HEK293 (cell line): ENCODE measurements at regions not wholly inside any gene's neighbourhood (a gene's known extent, or its start where the extent isn't known, plus 50 kb on each side); places are given as distances from the start of the nearest gene placed in this dataset.

Experiments
- CTCF ChIA-PET: fragments of 350-600 bp; formaldehyde crosslinking; extraction: SDS; loops from one replicate; lab custom pipeline; 2021; ENCODE audit warnings: antibody characterized with exemption; lab: Yijun Ruan, JAX
- POLR2A ChIA-PET: fragments of 300-600 bp; formaldehyde crosslinking; extraction: SDS; loops from one replicate; lab custom pipeline; 2020; ENCODE audit warnings: antibody characterized with exemption, inconsistent platforms; lab: Yijun Ruan, JAX
- H3K27ac ChIP-seq: fragments of 200-500 bp; sonication (Bioruptor generic); 2 replicates; pipeline ENCODE4 v1.5.1; 2014; ENCODE audit warnings: low read depth, low read length, control low read depth, inconsistent platforms; ENCODE audit errors: extremely low read depth
- H3K36me3 ChIP-seq, 2 experiments: fragments of 200-500 bp in 1 of 2; sonication (Bioruptor generic) in 1 of 2; 1 replicate in 1 of 2; 2 replicates in 1 of 2; pipeline ENCODE4 v1.5.1; 2014 to 2017; ENCODE audit warnings: inconsistent platforms in 2 of 2, low read length in 2 of 2; ENCODE audit not compliant: control insufficient read depth in 2 of 2, insufficient read depth in 1 of 2
- H3K4me1 ChIP-seq: fragments of 200-500 bp; sonication (Bioruptor generic); 2 replicates; pipeline ENCODE4 v1.5.1; 2014; ENCODE audit warnings: mild to moderate bottlenecking, low read length, inconsistent platforms; ENCODE audit not compliant: control insufficient read depth, insufficient read depth
- H3K4me3 ChIP-seq: 2 replicates; pipeline ENCODE4 v1.5.1; 2011; ENCODE audit warnings: low read depth, mild to moderate bottlenecking, control low read depth, low read length, moderate library complexity
- H3K9me3 ChIP-seq: fragments of 200-500 bp; sonication (Bioruptor generic); 2 replicates; pipeline ENCODE4 v1.5.1; 2014; ENCODE audit warnings: low read depth, low read length, inconsistent platforms; ENCODE audit not compliant: control insufficient read depth, insufficient read depth
- EGR2 ChIP-seq: fragments of 450-650 bp; formaldehyde crosslinking; IDR thresholded peaks from 2 replicates; pipeline ENCODE4 v1.5.1; 2016; ENCODE audit warnings: low read depth, missing biosample characterization, missing genetic modification characterization
- GFI1B ChIP-seq: fragments of 450-650 bp; formaldehyde crosslinking; IDR thresholded peaks from 2 replicates; pipeline ENCODE4 v1.5.1; 2016; ENCODE audit warnings: missing biosample characterization, missing genetic modification characterization
- KLF10 ChIP-seq: fragments of 450-650 bp; IDR thresholded peaks from 2 replicates; pipeline ENCODE4 v1.5.1; 2018; ENCODE audit warnings: missing biosample characterization, mild to moderate bottlenecking, missing genetic modification characterization
- KLF17 ChIP-seq: fragments of 450-650 bp; formaldehyde crosslinking; IDR thresholded peaks from 2 replicates; pipeline ENCODE4 v1.5.1; 2016; ENCODE audit warnings: missing biosample characterization, missing genetic modification characterization
- SP7 ChIP-seq: fragments of 450-650 bp; formaldehyde crosslinking; IDR thresholded peaks from 2 replicates; pipeline ENCODE4 v1.5.1; 2016; ENCODE audit warnings: missing biosample characterization, missing genetic modification characterization
- YY2 ChIP-seq: fragments of 450-650 bp; formaldehyde crosslinking; IDR thresholded peaks from 2 replicates; pipeline ENCODE4 v1.5.1; 2016; ENCODE audit warnings: missing biosample characterization, missing genetic modification characterization
- ZBTB26 ChIP-seq: fragments of 450-650 bp; formaldehyde crosslinking; optimal IDR thresholded peaks from 2 replicates; pipeline ENCODE3; 2016; ENCODE audit warnings: missing biosample characterization, mild to moderate bottlenecking, missing genetic modification characterization
- ZNF133 ChIP-seq: fragments of 450-650 bp; formaldehyde crosslinking; IDR thresholded peaks from 2 replicates; pipeline ENCODE4 v1.5.1; 2016; ENCODE audit warnings: missing biosample characterization, missing genetic modification characterization
- ZNF155 ChIP-seq: fragments of 450-650 bp; formaldehyde crosslinking; IDR thresholded peaks from 2 replicates; pipeline ENCODE4 v1.5.1; 2016; ENCODE audit warnings: missing biosample characterization, missing genetic modification characterization
- ZNF350 ChIP-seq: fragments of 450-650 bp; formaldehyde crosslinking; IDR thresholded peaks from 2 replicates; pipeline ENCODE4 v1.5.0; 2017; ENCODE audit warnings: missing biosample characterization, mild to moderate bottlenecking, missing genetic modification characterization
- ZNF391 ChIP-seq: fragments of 450-650 bp; formaldehyde crosslinking; IDR thresholded peaks from 2 replicates; pipeline ENCODE4 v1.5.1; 2016; ENCODE audit warnings: low read depth, missing biosample characterization, missing genetic modification characterization, borderline replicate concordance
- ZNF404 ChIP-seq: fragments of 450-650 bp; formaldehyde crosslinking; IDR thresholded peaks from 2 replicates; pipeline ENCODE4 v1.5.1; 2017; ENCODE audit warnings: missing biosample characterization, missing genetic modification characterization
- ZNF433 ChIP-seq: fragments of 450-650 bp; formaldehyde crosslinking; IDR thresholded peaks from 2 replicates; pipeline ENCODE4 v1.5.1; 2016; ENCODE audit warnings: missing biosample characterization, missing genetic modification characterization, low read depth
- ZNF48 ChIP-seq: fragments of 450-650 bp; formaldehyde crosslinking; IDR thresholded peaks from 2 replicates; pipeline ENCODE4 v1.5.1; 2016; ENCODE audit warnings: missing biosample characterization, missing genetic modification characterization
- ZNF677 ChIP-seq: fragments of 450-650 bp; IDR thresholded peaks from 2 replicates; pipeline ENCODE4 v1.5.0; 2018; ENCODE audit warnings: missing biosample characterization, mild to moderate bottlenecking, missing genetic modification characterization, moderate library complexity
- ZSCAN18 ChIP-seq: fragments of 450-650 bp; formaldehyde crosslinking; IDR thresholded peaks from 2 replicates; pipeline ENCODE4 v1.5.1; 2016; ENCODE audit warnings: missing biosample characterization, missing genetic modification characterization
- TF ChIP-seq, protein P1 (sequence below): fragments of 450-650 bp; formaldehyde crosslinking; IDR thresholded peaks from 2 replicates; pipeline ENCODE4 v1.5.1; 2016; ENCODE audit warnings: missing biosample characterization, missing genetic modification characterization

GRCh38 chr12:115325858-115326257, 641.9 kb upstream of the TBX3 start:
- H3K27ac ChIP-seq, result no peak overlapping the region

GRCh38 chr12:115324949-115325593, 641.1 kb upstream of the TBX3 start:
- no peaks in the 10 kb centered on the region for H3K9me3 ChIP-seq
- no peak for TF ChIP-seq ZNF677
- TF ChIP-seq ZNF48, result no peak
- TF ChIP-seq, all 188 proteins: peak for 0
- ChIA-PET POLR2A (no interaction called here), CTCF (no interaction called here)
- no peaks in the 10 kb centered on the region for H3K4me1 ChIP-seq
- no peaks in the 10 kb centered on the region for H3K36me3 ChIP-seq
- H3K27ac ChIP-seq, result no peak overlapping the region
- H3K4me3 ChIP-seq, result no peak overlapping the region

More at GRCh38 chr12:115325858-115326257, 641.9 kb upstream of the TBX3 start:
- POLR2A ChIA-PET, result no interaction called here
- H3K9me3 ChIP-seq, result no peaks in the 10 kb centered on the region
- H3K36me3 ChIP-seq, result no peaks in the 10 kb centered on the region
- CTCF ChIA-PET, result no interaction called here
- TF ChIP-seq ZNF391 (tag by site-specific recombination) (no peak), ZNF404 (tag by site-specific recombination) (no peak), ZSCAN18 (tag by site-specific recombination) (no peak), ZNF433 (no peak), SP7 (tag by site-specific recombination) (no peak), GFI1B (tag by site-specific recombination) (no peak), YY2 (tag by site-specific recombination) (no peak), ZBTB26 (tag by site-specific recombination) (no peak), KLF17 (no peak), EGR2 (tag by site-specific recombination) (no peak), ZNF350 (tag by site-specific recombination) (no peak), ZNF677 (no peak), ZNF133 (no peak), ZNF155 (tag by site-specific recombination) (no peak), KLF10 (tag by site-specific recombination) (no peak)
- TF ChIP-seq, protein P1, sequence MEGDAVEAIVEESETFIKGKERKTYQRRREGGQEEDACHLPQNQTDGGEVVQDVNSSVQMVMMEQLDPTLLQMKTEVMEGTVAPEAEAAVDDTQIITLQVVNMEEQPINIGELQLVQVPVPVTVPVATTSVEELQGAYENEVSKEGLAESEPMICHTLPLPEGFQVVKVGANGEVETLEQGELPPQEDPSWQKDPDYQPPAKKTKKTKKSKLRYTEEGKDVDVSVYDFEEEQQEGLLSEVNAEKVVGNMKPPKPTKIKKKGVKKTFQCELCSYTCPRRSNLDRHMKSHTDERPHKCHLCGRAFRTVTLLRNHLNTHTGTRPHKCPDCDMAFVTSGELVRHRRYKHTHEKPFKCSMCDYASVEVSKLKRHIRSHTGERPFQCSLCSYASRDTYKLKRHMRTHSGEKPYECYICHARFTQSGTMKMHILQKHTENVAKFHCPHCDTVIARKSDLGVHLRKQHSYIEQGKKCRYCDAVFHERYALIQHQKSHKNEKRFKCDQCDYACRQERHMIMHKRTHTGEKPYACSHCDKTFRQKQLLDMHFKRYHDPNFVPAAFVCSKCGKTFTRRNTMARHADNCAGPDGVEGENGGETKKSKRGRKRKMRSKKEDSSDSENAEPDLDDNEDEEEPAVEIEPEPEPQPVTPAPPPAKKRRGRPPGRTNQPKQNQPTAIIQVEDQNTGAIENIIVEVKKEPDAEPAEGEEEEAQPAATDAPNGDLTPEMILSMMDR (tag by site-specific recombination), result no peak
- TF ChIP-seq, all 188 proteins: peak for 0
- no peaks in the 10 kb centered on the region for H3K4me1 ChIP-seq
- no peak overlapping the region for H3K4me3 ChIP-seq
